A673 (cell line): ENCODE measurements at regions not wholly inside any gene's neighbourhood (a gene's known extent, or its start where the extent isn't known, plus 50 kb on each side); places are given as distances from the start of the nearest gene placed in this dataset.

Experiments used
- BruUV-seq: library from RNA; stranded (reverse); fragments of 400-500 nt; replicated peaks from 2 replicates; lab custom pipeline; 2021; lab: Mats Ljungman, UMichigan
- CTCF ChIA-PET: fragments of 300-600 bp; sonication (Branson Sonifier 250); formaldehyde crosslinking; loops from one replicate; lab custom pipeline; 2022; ENCODE audit warnings: antibody characterized with exemption; lab: Charles Lee
- POLR2A ChIA-PET: fragments of 300-600 bp; sonication (Branson Sonifier 250); formaldehyde crosslinking; loops from one replicate; lab custom pipeline; 2022; ENCODE audit warnings: antibody characterized with exemption; ENCODE audit not compliant: low non-redundant PET; lab: Charles Lee
- DNase-seq: peaks from one replicate; pipeline ENCODE4 v3.0.0-alpha.2; 2015; ENCODE audit warnings: low spot score
- H3K27ac ChIP-seq: fragments of 200-600 bp; sonication (generic); 2 replicates; pipeline ENCODE4 v1.5.1; 2016; ENCODE audit warnings: mixed run types, low read depth, mild to moderate bottlenecking, mixed read lengths, antibody characterized with exemption, low read length; ENCODE audit not compliant: poor library complexity, severe bottlenecking
- H3K27me3 ChIP-seq: fragments of 200-600 bp; sonication (generic); replicated peaks from 2 replicates; pipeline ENCODE4 v1.6.1; 2017; ENCODE audit warnings: mixed run types, low read depth, mild to moderate bottlenecking, mixed read lengths, antibody characterized with exemption, low read length; ENCODE audit not compliant: insufficient read depth, poor library complexity
- H3K36me3 ChIP-seq: fragments of 200-600 bp; sonication (generic); 2 replicates; pipeline ENCODE4 v1.6.1; 2016; ENCODE audit warnings: mixed run types, mild to moderate bottlenecking, mixed read lengths, antibody characterized with exemption, low read length; ENCODE audit not compliant: insufficient read depth, poor library complexity, severe bottlenecking
- H3K4me1 ChIP-seq: fragments of 200-600 bp; sonication (generic); 2 replicates; pipeline ENCODE4 v1.6.1; 2017; ENCODE audit warnings: mixed run types, mild to moderate bottlenecking, mixed read lengths, antibody characterized with exemption, low read length; ENCODE audit not compliant: insufficient read depth, poor library complexity, severe bottlenecking
- H3K4me3 ChIP-seq: fragments of 200-600 bp; sonication (generic); 2 replicates; pipeline ENCODE4 v1.5.1; 2016; ENCODE audit warnings: low read depth, mixed run types, mild to moderate bottlenecking, mixed read lengths, low read length; ENCODE audit not compliant: poor library complexity, severe bottlenecking
- H3K9me3 ChIP-seq: fragments of 200-600 bp; sonication (generic); 2 replicates; pipeline ENCODE4 v1.6.1; 2016; ENCODE audit warnings: mixed run types, low read depth, mild to moderate bottlenecking, mixed read lengths, antibody characterized with exemption, low read length; ENCODE audit not compliant: poor library complexity, severe bottlenecking
- EZH2 ChIP-seq: fragments of 200-600 bp; sonication (generic); IDR thresholded peaks from 2 replicates; pipeline ENCODE4 v1.6.1; 2017; ENCODE audit warnings: borderline replicate concordance, low read depth, mild to moderate bottlenecking, mixed read lengths, antibody characterized with exemption, low read length; ENCODE audit not compliant: poor library complexity, severe bottlenecking
- intact Hi-C: fragments of 100-400 bp; cut with micrococcal nuclease; formaldehyde crosslinking; loops from one replicate; pipeline ENCODE4 v1.10.0; 2022; ENCODE audit not compliant: unreplicated experiment
- TF ChIP-seq, protein P1 (sequence below): fragments of 300-800, 200-600 bp; sonication (generic); conservative IDR thresholded peaks from 2 replicates; pipeline ENCODE4 v1.5.1; 2017; ENCODE audit warnings: low read depth, mild to moderate bottlenecking, antibody characterized with exemption, low read length, moderate library complexity, mixed read lengths

GRCh38 chr10:129307141-129307540 lies 159.9 kb upstream of the MGMT start:
- TF ChIP-seq, protein P1, sequence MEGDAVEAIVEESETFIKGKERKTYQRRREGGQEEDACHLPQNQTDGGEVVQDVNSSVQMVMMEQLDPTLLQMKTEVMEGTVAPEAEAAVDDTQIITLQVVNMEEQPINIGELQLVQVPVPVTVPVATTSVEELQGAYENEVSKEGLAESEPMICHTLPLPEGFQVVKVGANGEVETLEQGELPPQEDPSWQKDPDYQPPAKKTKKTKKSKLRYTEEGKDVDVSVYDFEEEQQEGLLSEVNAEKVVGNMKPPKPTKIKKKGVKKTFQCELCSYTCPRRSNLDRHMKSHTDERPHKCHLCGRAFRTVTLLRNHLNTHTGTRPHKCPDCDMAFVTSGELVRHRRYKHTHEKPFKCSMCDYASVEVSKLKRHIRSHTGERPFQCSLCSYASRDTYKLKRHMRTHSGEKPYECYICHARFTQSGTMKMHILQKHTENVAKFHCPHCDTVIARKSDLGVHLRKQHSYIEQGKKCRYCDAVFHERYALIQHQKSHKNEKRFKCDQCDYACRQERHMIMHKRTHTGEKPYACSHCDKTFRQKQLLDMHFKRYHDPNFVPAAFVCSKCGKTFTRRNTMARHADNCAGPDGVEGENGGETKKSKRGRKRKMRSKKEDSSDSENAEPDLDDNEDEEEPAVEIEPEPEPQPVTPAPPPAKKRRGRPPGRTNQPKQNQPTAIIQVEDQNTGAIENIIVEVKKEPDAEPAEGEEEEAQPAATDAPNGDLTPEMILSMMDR: 0 out of 2 replicates have a peak, but pooled peaks have one; percentile 8
- TF ChIP-seq EZH2: no peak
- H3K4me3 ChIP-seq: no peak overlapping the region
- intact Hi-C loops: no loop called here
- POLR2A ChIA-PET: interaction anchor here (0.5 to 0.8 kb wide), 2 partner anchors 13 to 274 kb away, joined by 3 to 15 read pairs; no protein-coding TSS in a partner anchor
- H3K27ac ChIP-seq: peak overlapping the region; percentile 92
- CTCF ChIA-PET: interaction anchor here (0.9 kb wide), 1 partner anchor 35 kb away, joined by 9 read pairs; no protein-coding TSS in a partner anchor
- BruUV-seq: no TSS peak
- no peaks in the 10 kb centered on the region for H3K27me3 ChIP-seq
- peaks cover 10% of the 10 kb centered on the region for H3K36me3 ChIP-seq
- H3K9me3 ChIP-seq: peaks cover 20% of the 10 kb centered on the region
- peaks cover 66% of the 10 kb centered on the region for H3K4me1 ChIP-seq
- DNase-seq: peak; percentile 77

GRCh38 chr10:129308953-129309564 lies 158.0 kb upstream of the MGMT start:
- Histone ChIP-seq H3K4me1 (peaks cover 66% of the 10 kb centered on the region), H3K27ac (peak overlapping the region; percentile 92), H3K9me3 (peaks cover 4% of the 10 kb centered on the region), H3K4me3 (no peak overlapping the region), H3K27me3 (no peaks in the 10 kb centered on the region), H3K36me3 (no peaks in the 10 kb centered on the region)
- TF ChIP-seq, protein P1: no peak
- TF ChIP-seq EZH2: no peak
- DNase-seq: no peak
- ChIA-PET CTCF (no interaction called here), POLR2A (no interaction called here)
- intact Hi-C loops: no loop called here
- BruUV-seq: no TSS peak

DNA sequence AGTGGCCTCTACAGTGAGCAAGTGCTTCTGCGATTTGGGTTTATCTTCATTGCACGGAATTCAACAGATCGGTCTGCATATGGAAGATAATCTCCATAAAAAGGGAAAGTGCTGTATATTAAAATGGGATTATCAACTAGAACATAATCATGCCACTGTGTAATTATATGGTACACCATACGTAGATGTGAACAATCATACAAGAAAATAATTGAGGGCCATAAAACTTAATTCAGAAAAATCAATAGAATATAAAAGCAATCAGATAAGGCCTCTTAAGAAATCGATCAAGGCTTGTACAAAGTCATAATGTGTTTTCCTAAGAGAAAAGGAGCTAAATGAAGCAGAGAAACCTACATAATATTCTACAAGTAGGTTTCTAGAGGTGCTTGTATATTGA lies 157.5 kb upstream of the MGMT start:
- ChIA-PET POLR2A (no interaction called here), CTCF (no interaction called here)
- no peak for DNase-seq
- BruUV-seq: no TSS peak
- Histone ChIP-seq H3K9me3 (no peaks in the 10 kb centered on the region), H3K4me1 (peaks cover 61% of the 10 kb centered on the region), H3K27me3 (no peaks in the 10 kb centered on the region), H3K27ac (peak overlapping the region; percentile 92), H3K4me3 (no peak overlapping the region), H3K36me3 (no peaks in the 10 kb centered on the region)
- TF ChIP-seq EZH2: no peak
- TF ChIP-seq, protein P1: no peak
- intact Hi-C loops: no loop called here
